ENCODE measurements at regions not wholly inside any gene's neighbourhood (a gene's known extent, or its start where the extent isn't known, plus 50 kb on each side); places are given as distances from the start of the nearest gene placed in this dataset.

- no peak for TF ChIP-seq POLR2A (IDR thresholded peaks at IDR 0.05; ENCODE audit: low read length)
- no peak for TF ChIP-seq GATA1 (IDR thresholded peaks at IDR 0.05; ENCODE audit: low read depth, low read length)
These were observed 485.4 kb downstream of the RFC3 start for GRCh38 chr13:34303346-34303745.

Data from erythroblast (primary cell).